ENCODE measurements at regions not wholly inside any gene's neighbourhood (a gene's known extent, or its start where the extent isn't known, plus 50 kb on each side); places are given as distances from the start of the nearest gene placed in this dataset.

- TF ChIP-seq POLR2AphosphoS5 (IDR thresholded peaks at IDR 0.05; ENCODE audit: borderline replicate concordance, low read depth, low read length) (no peak), EZH2 (IDR thresholded peaks at IDR 0.05) (no peak)
These were observed 311.3 kb downstream of the KLF12 start for GRCh38 chr13:73822668-73823592.

Measured in SK-N-MC (cell line).